KMS-11 (cell line): ENCODE measurements at regions not wholly inside any gene's neighbourhood (a gene's known extent, or its start where the extent isn't known, plus 50 kb on each side); places are given as distances from the start of the nearest gene placed in this dataset.
"Not testable (repeated sequence)": the region's sequence is repeated elsewhere in the genome, so short reads cannot be mapped to it uniquely, and the experiment has no call there.

Experiments
- H2AFZ ChIP-seq: fragments of 200-600 bp; sonication (generic); 2 replicates; pipeline ENCODE4 v1.6.1; 2016; ENCODE audit warnings: antibody characterized with exemption, mixed run types, low read depth
- H3K27ac ChIP-seq: fragments of 200-600 bp; sonication (generic); 2 replicates; pipeline ENCODE4 v1.6.1; 2016; ENCODE audit warnings: mild to moderate bottlenecking, mixed run types
- H3K27me3 ChIP-seq: fragments of 200-600 bp; sonication (generic); 2 replicates; pipeline ENCODE4 v1.6.1; 2017; ENCODE audit warnings: mild to moderate bottlenecking, low read depth, mixed run types, moderate library complexity; ENCODE audit not compliant: insufficient read depth
- H3K36me3 ChIP-seq: fragments of 200-600 bp; sonication (generic); 2 replicates; pipeline ENCODE4 v1.6.1; 2017; ENCODE audit warnings: mild to moderate bottlenecking, mixed run types; ENCODE audit not compliant: insufficient read depth
- H3K4me1 ChIP-seq: fragments of 200-600 bp; sonication (generic); 2 replicates; pipeline ENCODE4 v1.6.1; 2016; ENCODE audit warnings: mild to moderate bottlenecking, low read depth, mixed run types; ENCODE audit not compliant: poor library complexity, severe bottlenecking
- H3K4me2 ChIP-seq: fragments of 200-600 bp; sonication (generic); 2 replicates; pipeline ENCODE4 v1.7.0; 2016; ENCODE audit warnings: mild to moderate bottlenecking, mixed run types
- H3K4me3 ChIP-seq: fragments of 200-600 bp; sonication (generic); IDR thresholded peaks from 2 replicates; pipeline ENCODE4 v1.6.1; 2017; ENCODE audit warnings: low read depth, low read length, mixed read lengths; ENCODE audit not compliant: insufficient read depth
- H3K79me2 ChIP-seq: fragments of 200-600 bp; sonication (generic); 2 replicates; pipeline ENCODE4 v1.6.1; 2016; ENCODE audit warnings: low read depth, mixed run types; ENCODE audit not compliant: insufficient read depth
- H3K9ac ChIP-seq: fragments of 200-600 bp; sonication (generic); 2 replicates; pipeline ENCODE4 v1.6.1; 2016; ENCODE audit warnings: mild to moderate bottlenecking, mixed run types
- H4K20me1 ChIP-seq: fragments of 200-600 bp; sonication (generic); 2 replicates; pipeline ENCODE4 v1.6.1; 2016; ENCODE audit warnings: mild to moderate bottlenecking, mixed run types; ENCODE audit not compliant: insufficient read depth
- CTCF ChIP-seq: fragments of 200-600 bp; sonication (generic); conservative IDR thresholded peaks from 2 replicates; pipeline ENCODE4 v1.6.1; 2017; ENCODE audit warnings: low read depth, mild to moderate bottlenecking, antibody characterized with exemption, low read length, moderate library complexity, mixed read lengths

- Histone ChIP-seq H3K27ac (no peak overlapping the region), H3K4me2 (no peak overlapping the region), H3K36me3 (no peaks in the 10 kb centered on the region), H2AFZ (no peak overlapping the region), H3K4me3 (no peak overlapping the region), H3K9ac (no peak overlapping the region), H3K79me2 (no peaks in the 10 kb centered on the region), H4K20me1 (no peaks in the 10 kb centered on the region), H3K27me3 (no peaks in the 10 kb centered on the region), H3K4me1 (no peaks in the 10 kb centered on the region)
- TF ChIP-seq CTCF = no peak
These were observed 306.6 kb downstream of the SOX2 start for GRCh38 chr3:182018361-182018760.

- H3K79me2 ChIP-seq = no peaks in the 10 kb centered on the region
- no peak for TF ChIP-seq CTCF
- H4K20me1 ChIP-seq = no peaks in the 10 kb centered on the region
- no peaks in the 10 kb centered on the region for H3K4me1 ChIP-seq
- no peaks in the 10 kb centered on the region for H3K27me3 ChIP-seq
- no peak overlapping the region for H2AFZ ChIP-seq
- H3K36me3 ChIP-seq = no peaks in the 10 kb centered on the region
- H3K9ac ChIP-seq = no peak overlapping the region
- no peak overlapping the region for H3K4me2 ChIP-seq
- H3K4me3 ChIP-seq = no peak overlapping the region
- no peak overlapping the region for H3K27ac ChIP-seq
These were observed 308.2 kb downstream of the SOX2 start for GRCh38 chr3:182019926-182020325.

- Histone ChIP-seq H3K79me2 (no peaks in the 10 kb centered on the region), H3K9ac (no peak overlapping the region), H3K4me2 (no peak overlapping the region), H4K20me1 (no peaks in the 10 kb centered on the region), H3K4me3 (no peak overlapping the region), H3K4me1 (no peaks in the 10 kb centered on the region), H3K27me3 (no peaks in the 10 kb centered on the region), H3K36me3 (no peaks in the 10 kb centered on the region), H3K27ac (no peak overlapping the region), H2AFZ (no peak overlapping the region)
- TF ChIP-seq CTCF = no peak
These were observed 312.1 kb downstream of the SOX2 start for GRCh38 chr3:182023843-182024242.

GRCh38 chr3:182027366-182027765 lies 315.6 kb downstream of the SOX2 start:
- Histone ChIP-seq H3K9ac (no peak overlapping the region), H3K4me1 (no peaks in the 10 kb centered on the region), H2AFZ (no peak overlapping the region), H3K4me3 (no peak overlapping the region), H3K4me2 (no peak overlapping the region), H4K20me1 (no peaks in the 10 kb centered on the region), H3K27me3 (no peaks in the 10 kb centered on the region), H3K27ac (no peak overlapping the region), H3K36me3 (no peaks in the 10 kb centered on the region), H3K79me2 (no peaks in the 10 kb centered on the region)
- TF ChIP-seq CTCF = no peak

DNA sequence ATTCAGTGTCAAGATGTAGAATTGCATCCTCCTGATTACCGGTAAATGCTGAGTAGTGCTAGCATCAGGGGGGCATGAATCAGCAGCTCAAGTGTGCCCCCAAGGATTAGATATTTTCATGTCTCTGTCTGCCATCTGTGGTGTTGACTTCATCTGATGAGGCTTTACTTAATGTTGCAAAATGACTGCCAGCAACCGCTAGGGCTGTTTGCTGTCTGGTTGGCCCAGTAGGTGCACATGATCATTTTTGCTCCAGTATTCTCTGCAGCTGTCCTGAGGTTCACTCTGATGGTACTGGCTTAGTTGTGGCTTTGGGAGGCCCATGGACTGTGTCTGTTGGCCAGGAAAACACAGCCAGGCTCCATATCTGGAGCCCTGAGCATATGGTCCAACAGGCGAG lies 316.4 kb downstream of the SOX2 start:
- no peaks in the 10 kb centered on the region for H3K4me1 ChIP-seq
- H3K36me3 ChIP-seq = no peaks in the 10 kb centered on the region
- no peak overlapping the region for H3K27ac ChIP-seq
- H3K79me2 ChIP-seq = no peaks in the 10 kb centered on the region
- H3K27me3 ChIP-seq = no peaks in the 10 kb centered on the region
- no peak overlapping the region for H2AFZ ChIP-seq
- H3K4me3 ChIP-seq = no peak overlapping the region
- no peaks in the 10 kb centered on the region for H4K20me1 ChIP-seq
- H3K9ac ChIP-seq = no peak overlapping the region
- TF ChIP-seq CTCF = no peak
- H3K4me2 ChIP-seq = no peak overlapping the region

- H3K27me3 ChIP-seq, H3K9ac ChIP-seq, H3K4me3 ChIP-seq, H3K4me2 ChIP-seq, H2AFZ ChIP-seq, H3K79me2 ChIP-seq, H4K20me1 ChIP-seq, H3K36me3 ChIP-seq, H3K4me1 ChIP-seq, H3K27ac ChIP-seq: not testable (repeated sequence)
These were observed 322.5 kb downstream of the SOX2 start for GRCh38 chr3:182034231-182034630.
